OCI-LY1 (cell line): ENCODE measurements at regions not wholly inside any gene's neighbourhood (a gene's known extent, or its start where the extent isn't known, plus 50 kb on each side); places are given as distances from the start of the nearest gene placed in this dataset.

Experiments
- H2AFZ ChIP-seq: fragments of 200-600 bp; sonication (generic), shearing (Covaris generic); 2 replicates; pipeline ENCODE4 v1.6.0; 2014; ENCODE audit warnings: antibody characterized with exemption, mild to moderate bottlenecking, low read length
- H3F3A ChIP-seq: fragments of 200-600 bp; sonication (generic), shearing (Covaris generic); 2 replicates; pipeline ENCODE4 v1.6.0; 2014; ENCODE audit warnings: mild to moderate bottlenecking, antibody characterized with exemption, low read length, moderate library complexity; ENCODE audit not compliant: insufficient read depth
- H3K27ac ChIP-seq: fragments of 200-600 bp; sonication (generic); 2 replicates; pipeline ENCODE4 v1.5.1; 2014; ENCODE audit warnings: low read length, mixed run types, mild to moderate bottlenecking, low read depth; ENCODE audit not compliant: poor library complexity, severe bottlenecking
- H3K27me3 ChIP-seq: fragments of 200-600 bp; sonication (generic); 2 replicates; pipeline ENCODE4 v1.6.0; 2014; ENCODE audit warnings: antibody characterized with exemption, mild to moderate bottlenecking, low read length, moderate library complexity; ENCODE audit not compliant: insufficient read depth
- H3K36me3 ChIP-seq: fragments of 200-600 bp; sonication (generic); 2 replicates; pipeline ENCODE4 v1.6.1; 2014; ENCODE audit warnings: mild to moderate bottlenecking, antibody characterized with exemption, low read length, moderate library complexity, mixed read lengths; ENCODE audit not compliant: insufficient read depth
- H3K4me1 ChIP-seq: fragments of 200-600 bp; sonication (generic); 2 replicates; pipeline ENCODE4 v1.5.1; 2014; ENCODE audit warnings: mild to moderate bottlenecking, low read length, moderate library complexity; ENCODE audit not compliant: insufficient read depth, severe bottlenecking
- H3K4me2 ChIP-seq: fragments of 200-600 bp; sonication (generic), shearing (Covaris generic); 2 replicates; pipeline ENCODE4 v1.6.1; 2014; ENCODE audit warnings: low read length
- H3K4me3 ChIP-seq: fragments of 200-600 bp; sonication (generic); 2 replicates; pipeline ENCODE4 v1.5.1; 2014; ENCODE audit warnings: low read length, low read depth, mild to moderate bottlenecking, mixed read lengths; ENCODE audit not compliant: poor library complexity, severe bottlenecking
- H3K79me2 ChIP-seq: fragments of 200-600 bp; shearing (Covaris generic); 2 replicates; pipeline ENCODE4 v1.6.1; 2016; ENCODE audit warnings: mixed run types, low read length, mixed read lengths; ENCODE audit not compliant: insufficient read depth
- H3K9ac ChIP-seq: fragments of 200-600 bp; sonication (generic), shearing (Covaris generic); 2 replicates; pipeline ENCODE4 v1.6.1; 2014; ENCODE audit warnings: mild to moderate bottlenecking, low read length, mixed read lengths
- H3K9me2 ChIP-seq: fragments of 200-600 bp; sonication (generic), shearing (Covaris generic); 2 replicates; pipeline ENCODE4 v1.6.1; 2014; ENCODE audit warnings: low read depth, mild to moderate bottlenecking, low read length, mixed read lengths
- H3K9me3 ChIP-seq: fragments of 200-600 bp; shearing (Covaris generic); 2 replicates; pipeline ENCODE4 v1.6.1; 2014; ENCODE audit warnings: low read length, mixed read lengths
- H4K20me1 ChIP-seq: fragments of 200-600 bp; sonication (generic), shearing (Covaris generic); 2 replicates; pipeline ENCODE4 v1.6.0; 2016; ENCODE audit warnings: mild to moderate bottlenecking, low read length; ENCODE audit not compliant: insufficient read depth
- EZH2 ChIP-seq: fragments of 200-600 bp; sonication (generic), shearing (Covaris generic); IDR thresholded peaks from 2 replicates; pipeline ENCODE4 v1.8.0; 2017; ENCODE audit warnings: borderline replicate concordance, mixed run types, mild to moderate bottlenecking, antibody characterized with exemption, low read length, moderate library complexity, mixed read lengths
- TF ChIP-seq, protein P1 (sequence below): fragments of 200-600 bp; sonication (generic), shearing (Covaris generic); IDR thresholded peaks from 2 replicates; pipeline ENCODE4 v1.5.1; 2017; ENCODE audit warnings: mild to moderate bottlenecking, antibody characterized with exemption, low read length, moderate library complexity, mixed read lengths

DNA sequence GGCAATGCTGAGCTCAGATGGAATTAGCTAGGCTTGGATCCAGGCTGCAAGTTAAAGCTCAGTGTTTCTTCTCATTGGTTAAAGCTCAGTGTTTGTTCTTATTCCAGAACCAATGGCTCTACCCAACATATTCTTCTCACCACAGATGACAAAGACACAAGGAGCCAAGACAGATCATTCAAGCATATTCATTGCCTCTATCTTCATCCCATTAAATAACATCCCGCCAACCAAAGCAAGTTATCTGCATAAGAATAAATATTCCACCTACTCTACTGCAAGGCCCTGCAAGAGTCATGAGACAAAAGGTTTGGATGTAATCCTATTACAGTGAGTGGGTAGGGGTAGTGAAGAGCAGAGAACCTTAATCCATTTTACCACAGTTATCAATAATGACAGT is 766.5 kb downstream of the C4orf33 start:
- Histone ChIP-seq H3K27me3 (no peaks in the 10 kb centered on the region), H3K36me3 (no peaks in the 10 kb centered on the region), H3K9me2 (no peaks in the 10 kb centered on the region), H3K9me3 (no peaks in the 10 kb centered on the region), H3K4me1 (no peaks in the 10 kb centered on the region), H4K20me1 (no peaks in the 10 kb centered on the region), H3K79me2 (no peaks in the 10 kb centered on the region), H2AFZ (no peak overlapping the region), H3F3A (no peaks in the 10 kb centered on the region), H3K27ac (no peak overlapping the region), H3K4me3 (no peak overlapping the region), H3K4me2 (no peak overlapping the region), H3K9ac (no peak overlapping the region)
- TF ChIP-seq, protein P1, sequence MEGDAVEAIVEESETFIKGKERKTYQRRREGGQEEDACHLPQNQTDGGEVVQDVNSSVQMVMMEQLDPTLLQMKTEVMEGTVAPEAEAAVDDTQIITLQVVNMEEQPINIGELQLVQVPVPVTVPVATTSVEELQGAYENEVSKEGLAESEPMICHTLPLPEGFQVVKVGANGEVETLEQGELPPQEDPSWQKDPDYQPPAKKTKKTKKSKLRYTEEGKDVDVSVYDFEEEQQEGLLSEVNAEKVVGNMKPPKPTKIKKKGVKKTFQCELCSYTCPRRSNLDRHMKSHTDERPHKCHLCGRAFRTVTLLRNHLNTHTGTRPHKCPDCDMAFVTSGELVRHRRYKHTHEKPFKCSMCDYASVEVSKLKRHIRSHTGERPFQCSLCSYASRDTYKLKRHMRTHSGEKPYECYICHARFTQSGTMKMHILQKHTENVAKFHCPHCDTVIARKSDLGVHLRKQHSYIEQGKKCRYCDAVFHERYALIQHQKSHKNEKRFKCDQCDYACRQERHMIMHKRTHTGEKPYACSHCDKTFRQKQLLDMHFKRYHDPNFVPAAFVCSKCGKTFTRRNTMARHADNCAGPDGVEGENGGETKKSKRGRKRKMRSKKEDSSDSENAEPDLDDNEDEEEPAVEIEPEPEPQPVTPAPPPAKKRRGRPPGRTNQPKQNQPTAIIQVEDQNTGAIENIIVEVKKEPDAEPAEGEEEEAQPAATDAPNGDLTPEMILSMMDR, result no peak
- TF ChIP-seq EZH2, result no peak

DNA sequence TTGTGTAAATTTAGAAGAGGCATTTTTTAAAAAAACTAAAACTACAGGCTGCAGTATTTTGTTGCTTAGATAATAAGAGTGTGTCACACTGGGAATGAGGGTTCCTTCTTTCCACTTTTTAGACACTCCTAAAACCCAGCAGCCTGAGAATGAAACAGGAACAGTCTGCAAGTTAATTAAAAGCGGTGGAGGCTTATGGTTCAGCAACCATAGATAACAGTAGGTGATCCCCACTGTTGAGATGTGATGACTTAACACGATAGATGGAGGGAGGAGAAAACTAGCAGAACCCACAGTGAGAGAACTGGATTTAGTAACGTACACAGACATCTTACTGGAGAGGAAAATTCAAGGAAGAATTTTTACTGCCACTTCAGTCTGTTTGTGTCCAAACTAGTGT is 767.3 kb downstream of the C4orf33 start:
- Histone ChIP-seq H3K27ac (no peak overlapping the region), H2AFZ (no peak overlapping the region), H3K36me3 (no peaks in the 10 kb centered on the region), H3K79me2 (no peaks in the 10 kb centered on the region), H3K27me3 (no peaks in the 10 kb centered on the region), H3F3A (no peaks in the 10 kb centered on the region), H3K4me3 (no peak overlapping the region), H3K4me1 (no peaks in the 10 kb centered on the region), H3K9ac (no peak overlapping the region), H3K9me2 (no peaks in the 10 kb centered on the region), H3K4me2 (no peak overlapping the region), H3K9me3 (no peaks in the 10 kb centered on the region), H4K20me1 (no peaks in the 10 kb centered on the region)
- TF ChIP-seq, protein P1, result no peak
- no peak for TF ChIP-seq EZH2

DNA sequence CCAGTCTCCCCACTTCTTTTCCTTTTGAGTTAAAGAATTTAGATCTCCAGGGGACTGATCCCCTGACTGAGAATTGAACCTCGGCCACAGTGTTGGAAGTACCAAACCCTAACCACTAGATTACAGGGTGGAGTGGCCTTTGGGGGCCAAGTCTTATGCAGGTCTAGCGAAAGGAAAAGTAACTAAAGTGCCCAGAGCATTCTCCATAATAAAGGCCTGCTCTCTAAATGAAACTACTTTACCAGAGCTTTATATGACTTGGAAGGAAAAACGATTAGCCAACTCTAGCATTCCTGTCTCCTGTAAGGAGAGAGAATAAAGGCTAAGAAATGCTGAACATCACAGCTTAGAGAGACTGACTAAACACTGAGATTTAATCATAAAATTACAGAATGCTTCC is 788.0 kb downstream of the C4orf33 start:
- no peaks in the 10 kb centered on the region for H3K36me3 ChIP-seq
- H3F3A ChIP-seq, result no peaks in the 10 kb centered on the region
- H3K27ac ChIP-seq, result no peak overlapping the region
- H3K4me2 ChIP-seq, result no peak overlapping the region
- no peak overlapping the region for H3K4me3 ChIP-seq
- H3K4me1 ChIP-seq, result no peaks in the 10 kb centered on the region
- no peaks in the 10 kb centered on the region for H3K79me2 ChIP-seq
- TF ChIP-seq EZH2, result no peak
- TF ChIP-seq, protein P1, result no peak
- H3K27me3 ChIP-seq, result no peaks in the 10 kb centered on the region
- H3K9me3 ChIP-seq, result no peaks in the 10 kb centered on the region
- H3K9ac ChIP-seq, result no peak overlapping the region
- H2AFZ ChIP-seq, result no peak overlapping the region
- H3K9me2 ChIP-seq, result peaks cover 2% of the 10 kb centered on the region; the same call in 1 of the 2 replicates
- H4K20me1 ChIP-seq, result no peaks in the 10 kb centered on the region
